HPDE6-E6E7 (cell line): ENCODE measurements at regions not wholly inside any gene's neighbourhood (a gene's known extent, or its start where the extent isn't known, plus 50 kb on each side); places are given as distances from the start of the nearest gene placed in this dataset.

ENCODE experiments used
- DNase-seq: peaks from one replicate; pipeline ENCODE4 v3.0.0; 2011; ENCODE audit warnings: missing footprints; ENCODE audit errors: extremely low spot score

GRCh38 chr6:18672852-18673251 lies 285.7 kb downstream of the RNF144B start:
- DNase-seq, result no peak

- no peak for DNase-seq
Observed at GRCh38 chr6:18674346-18674745, 287.2 kb downstream of the RNF144B start.

GRCh38 chr6:18675881-18676280 lies 288.7 kb downstream of the RNF144B start:
- DNase-seq, result no peak

- DNase-seq, result no peak
Observed at GRCh38 chr6:18676548-18676947, 289.4 kb downstream of the RNF144B start.

- DNase-seq, result no peak
Observed at GRCh38 chr6:18680842-18681241, 293.7 kb downstream of the RNF144B start.

GRCh38 chr6:18681832-18682503 lies 294.8 kb downstream of the RNF144B start:
- DNase-seq, result no peak

- no peak for DNase-seq
Observed at GRCh38 chr6:18684343-18684742, 297.2 kb downstream of the RNF144B start.

- no peak for DNase-seq
Observed at GRCh38 chr6:18692929-18693685, 306.0 kb downstream of the RNF144B start.

GRCh38 chr6:18693881-18694280 lies 306.7 kb downstream of the RNF144B start:
- no peak for DNase-seq

GRCh38 chr6:18703546-18703945 lies 316.4 kb downstream of the RNF144B start:
- no peak for DNase-seq

GRCh38 chr6:18707714-18708439 lies 320.7 kb downstream of the RNF144B start:
- DNase-seq, result no peak

GRCh38 chr6:18712595-18712994 lies 325.4 kb downstream of the RNF144B start:
- no peak for DNase-seq

GRCh38 chr6:18720075-18720474 lies 332.9 kb downstream of the RNF144B start:
- no peak for DNase-seq

GRCh38 chr6:18724056-18724455 lies 336.9 kb downstream of the RNF144B start:
- DNase-seq, result no peak

GRCh38 chr6:18725449-18725848 lies 338.3 kb downstream of the RNF144B start:
- DNase-seq, result no peak

GRCh38 chr6:18733921-18734550 lies 346.9 kb downstream of the RNF144B start:
- DNase-seq, result no peak

GRCh38 chr6:18741741-18742140 lies 354.6 kb downstream of the RNF144B start:
- no peak for DNase-seq

- no peak for DNase-seq
Observed at GRCh38 chr6:18742406-18742805, 355.3 kb downstream of the RNF144B start.

- DNase-seq, result no peak
Observed at GRCh38 chr6:18746727-18747126, 359.6 kb downstream of the RNF144B start.

- DNase-seq, result no peak
Observed at GRCh38 chr6:18748314-18748713, 361.2 kb downstream of the RNF144B start.

GRCh38 chr6:18752278-18753068 lies 365.3 kb downstream of the RNF144B start:
- no peak for DNase-seq
